Raji (cell line): ENCODE measurements at regions not wholly inside any gene's neighbourhood (a gene's known extent, or its start where the extent isn't known, plus 50 kb on each side); places are given as distances from the start of the nearest gene placed in this dataset.

ENCODE experiments used
- POLR2A ChIP-seq: IDR thresholded peaks from 2 replicates; pipeline ENCODE4 v1.6.1; 2011; ENCODE audit warnings: low read depth, low read length, control low read depth; ENCODE audit not compliant: insufficient read depth

GRCh38 chr22:48314073-48314472 is 1513.6 kb downstream of the BRD1 start:
- TF ChIP-seq POLR2A, result no peak

- TF ChIP-seq POLR2A, result no peak
Measured at GRCh38 chr22:48313175-48313830, 1514.4 kb downstream of the BRD1 start.

- TF ChIP-seq POLR2A, result no peak
Measured at GRCh38 chr22:48310740-48311139, 1516.9 kb downstream of the BRD1 start.

DNA sequence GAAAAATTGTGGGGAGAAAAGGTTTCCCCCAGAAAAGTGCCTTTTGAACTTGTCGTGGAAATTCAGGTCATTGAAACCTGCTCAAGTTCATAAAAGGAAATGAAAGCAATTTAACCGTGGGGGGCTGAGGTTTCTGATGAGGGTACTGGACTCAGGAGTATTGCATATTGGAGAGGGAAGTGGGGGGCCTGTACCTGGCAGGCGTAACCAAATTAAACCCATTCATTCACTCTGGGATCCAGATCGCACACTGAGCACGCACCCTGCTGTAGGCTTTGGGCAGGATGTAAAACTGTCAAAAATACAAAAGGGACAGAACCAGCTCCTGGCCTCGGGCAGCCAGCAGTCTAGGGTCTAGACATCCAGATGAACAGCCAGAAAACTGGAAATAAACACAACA is 1517.4 kb downstream of the BRD1 start:
- no peak for TF ChIP-seq POLR2A

GRCh38 chr22:48309836-48310235 is 1517.8 kb downstream of the BRD1 start:
- no peak for TF ChIP-seq POLR2A

DNA sequence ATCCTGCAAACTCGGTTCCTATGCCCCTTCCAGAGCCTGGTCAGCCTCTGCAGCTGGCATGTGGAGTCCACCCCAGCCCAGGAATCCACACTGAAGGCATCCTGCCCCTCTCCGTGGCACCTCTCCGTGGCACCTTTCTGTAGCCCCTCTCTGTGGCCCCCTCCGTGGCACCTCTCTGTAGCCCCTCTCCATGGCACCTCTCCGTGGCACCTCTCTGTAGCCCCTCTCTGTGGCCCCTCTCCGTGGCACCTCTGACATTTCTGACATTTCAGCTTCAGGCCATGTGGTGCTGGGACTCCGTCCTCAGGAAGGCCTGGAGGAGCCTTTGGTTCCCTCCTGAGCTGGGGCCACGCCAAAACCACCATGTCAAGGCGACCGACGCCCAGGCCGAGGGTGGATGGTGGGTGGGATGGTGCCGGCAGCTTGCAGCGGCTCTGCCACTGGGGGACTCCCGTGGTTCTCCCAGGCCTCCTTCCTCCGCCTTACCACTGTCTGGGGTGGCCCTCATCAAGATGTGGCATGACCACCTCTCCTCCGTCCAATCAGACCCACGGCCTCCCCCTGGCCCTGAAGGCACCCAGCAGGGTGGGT is 1518.5 kb downstream of the BRD1 start:
- TF ChIP-seq POLR2A, result no peak

DNA sequence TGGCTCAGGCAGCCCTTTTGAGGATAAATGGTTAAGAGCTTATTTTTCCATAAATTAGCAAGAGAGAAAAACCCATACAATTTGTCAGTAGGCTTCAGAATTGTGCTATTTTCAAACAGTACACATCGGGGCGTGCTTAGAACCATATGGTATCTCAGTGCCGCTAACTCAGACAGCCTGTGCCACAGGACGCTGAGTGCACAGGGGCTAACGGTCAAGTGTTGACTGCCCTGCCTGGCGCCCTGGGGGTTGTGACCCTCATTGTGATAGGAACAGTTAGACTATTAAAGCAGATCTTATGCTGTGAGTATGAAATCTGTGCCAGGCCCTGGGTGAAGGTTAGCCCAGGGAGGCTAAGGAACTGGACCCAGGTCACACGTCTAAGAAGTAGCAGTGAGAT is 1519.7 kb downstream of the BRD1 start:
- TF ChIP-seq POLR2A, result no peak

GRCh38 chr22:48306785-48307510 is 1520.7 kb downstream of the BRD1 start:
- TF ChIP-seq POLR2A, result no peak

- no peak for TF ChIP-seq POLR2A
Measured at GRCh38 chr22:48306284-48306683, 1521.4 kb downstream of the BRD1 start.

DNA sequence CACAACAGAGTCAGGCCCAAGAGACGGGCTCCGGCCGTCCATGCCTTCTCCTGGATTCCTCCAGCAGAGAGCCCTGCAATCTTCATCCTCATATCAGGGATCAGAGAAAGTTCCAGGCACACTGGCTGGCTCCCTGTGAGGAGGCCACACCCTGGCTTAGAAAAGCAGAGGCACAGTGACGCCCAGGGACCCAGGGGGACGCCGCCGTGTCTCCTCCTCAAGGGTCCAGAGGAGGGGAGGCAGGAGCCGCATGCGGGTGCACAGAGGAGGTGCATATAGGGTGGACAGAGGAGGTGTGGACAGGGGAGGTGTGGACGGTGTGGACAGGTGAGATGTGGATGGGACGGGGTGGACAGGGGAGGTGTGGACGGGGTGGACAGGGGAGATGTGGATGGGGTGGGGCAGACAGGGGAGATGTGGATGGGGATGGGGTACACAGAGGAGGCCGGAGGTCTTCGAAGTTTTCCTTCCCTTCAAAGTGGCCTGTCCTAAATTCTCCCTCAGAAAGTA is 1521.9 kb downstream of the BRD1 start:
- TF ChIP-seq POLR2A, result no peak

- TF ChIP-seq POLR2A, result no peak
Measured at GRCh38 chr22:48303369-48303725, 1524.3 kb downstream of the BRD1 start.

- TF ChIP-seq POLR2A, result no peak
Measured at GRCh38 chr22:48302657-48303368, 1524.9 kb downstream of the BRD1 start.

- TF ChIP-seq POLR2A, result no peak
Measured at GRCh38 chr22:48301908-48302307, 1525.8 kb downstream of the BRD1 start.

- no peak for TF ChIP-seq POLR2A
Measured at GRCh38 chr22:48301421-48301820, 1526.3 kb downstream of the BRD1 start.

GRCh38 chr22:48300877-48301276 is 1526.8 kb downstream of the BRD1 start:
- TF ChIP-seq POLR2A, result no peak
